Left renal cortex interstitium (tissue), 4 donors: ENCODE measurements at regions not wholly inside any gene's neighbourhood (a gene's known extent, or its start where the extent isn't known, plus 50 kb on each side); places are given as distances from the start of the nearest gene placed in this dataset.
"Not testable (repeated sequence)": the region's sequence is repeated elsewhere in the genome, so short reads cannot be mapped to it uniquely, and the experiment has no call there.

Experiments
- DNase-seq, 4 donors: peaks; one replicate each; pipeline ENCODE4 v3.0.0-alpha.2; 2013; ENCODE audit warnings: low read depth in 4 of 4, low spot score in 2 of 4, missing footprints in 1 of 4

GRCh38 chr12:54799966-54800365 is 54.4 kb upstream of the MUCL1 start:
- DNase-seq, result not testable (repeated sequence)

GRCh38 chr12:54798651-54799050 is 55.7 kb upstream of the MUCL1 start:
- no peak for DNase-seq

GRCh38 chr12:54796991-54797390 is 57.3 kb upstream of the MUCL1 start:
- DNase-seq, result no peak

- DNase-seq, result peak in 1 of 4 donors; percentile 25
Observed at GRCh38 chr12:54795644-54796043, 58.7 kb upstream of the MUCL1 start.

- no peak for DNase-seq
Observed at GRCh38 chr12:54786081-54786480, 68.2 kb upstream of the MUCL1 start.

GRCh38 chr12:54784115-54784514 is 70.2 kb upstream of the MUCL1 start:
- DNase-seq, result no peak

GRCh38 chr12:54777031-54777430 is 77.3 kb upstream of the MUCL1 start:
- not testable (repeated sequence) for DNase-seq

GRCh38 chr12:54773593-54773992 is 80.7 kb upstream of the MUCL1 start:
- DNase-seq, result no peak

GRCh38 chr12:54765652-54766051 is 88.7 kb upstream of the MUCL1 start:
- DNase-seq, result no peak

GRCh38 chr12:54762390-54762789 is 91.9 kb upstream of the MUCL1 start:
- DNase-seq, result no peak

GRCh38 chr12:54759751-54760150 is 94.6 kb upstream of the MUCL1 start:
- DNase-seq, result no peak

- DNase-seq, result no peak
Observed at GRCh38 chr12:54751493-54751892, 102.8 kb upstream of the MUCL1 start.

- peak in 2 of 4 donors; percentile 14 to 33 for DNase-seq
Observed at GRCh38 chr12:54749191-54749818, 101.1 kb upstream of the DCD start.

- no peak for DNase-seq
Observed at GRCh38 chr12:54744590-54744989, 96.4 kb upstream of the DCD start.

GRCh38 chr12:54740882-54741281 is 92.7 kb upstream of the DCD start:
- no peak for DNase-seq

GRCh38 chr12:54736549-54736948 is 88.4 kb upstream of the DCD start:
- DNase-seq, result no peak

- peak in 1 of 4 donors; percentile 8 for DNase-seq
Observed at GRCh38 chr12:54734196-54734950, 86.2 kb upstream of the DCD start.

GRCh38 chr12:54725233-54725843 is 77.2 kb upstream of the DCD start:
- peak in 1 of 4 donors; percentile 17 for DNase-seq

GRCh38 chr12:54723379-54724256 is 75.5 kb upstream of the DCD start:
- no peak for DNase-seq

- DNase-seq, result no peak
Observed at GRCh38 chr12:54721312-54721711, 73.1 kb upstream of the DCD start.

GRCh38 chr12:54719691-54720090 is 71.5 kb upstream of the DCD start:
- no peak for DNase-seq
